ENCODE measurements at regions not wholly inside any gene's neighbourhood (a gene's known extent, or its start where the extent isn't known, plus 50 kb on each side); places are given as distances from the start of the nearest gene placed in this dataset.

GRCh38 chr15:38864122-38864521, 299.5 kb upstream of the RASGRP1 start:
- DNase-seq: no peak

GRCh38 chr15:38864827-38865581, 300.4 kb upstream of the RASGRP1 start:
- no peak for DNase-seq

- no peak for DNase-seq
These were observed 302.9 kb upstream of the RASGRP1 start for GRCh38 chr15:38867556-38867955.

GRCh38 chr15:38868326-38869114, 303.9 kb upstream of the RASGRP1 start:
- no peak for DNase-seq

- no peak for DNase-seq
These were observed 307.0 kb upstream of the RASGRP1 start for GRCh38 chr15:38871638-38872037.

GRCh38 chr15:38872732-38873131, 308.1 kb upstream of the RASGRP1 start:
- no peak for DNase-seq

GRCh38 chr15:38873158-38873557, 308.5 kb upstream of the RASGRP1 start:
- no peak for DNase-seq

GRCh38 chr15:38874464-38874863, 309.9 kb upstream of the RASGRP1 start:
- DNase-seq: no peak

- DNase-seq: no peak
These were observed 311.6 kb upstream of the RASGRP1 start for GRCh38 chr15:38876211-38876610.

GRCh38 chr15:38876621-38877020, 312.0 kb upstream of the RASGRP1 start:
- no peak for DNase-seq

- DNase-seq: no peak
These were observed 312.9 kb upstream of the RASGRP1 start for GRCh38 chr15:38877471-38877870.

- no peak for DNase-seq
These were observed 313.4 kb upstream of the RASGRP1 start for GRCh38 chr15:38878026-38878425.

- no peak for DNase-seq
These were observed 314.3 kb upstream of the RASGRP1 start for GRCh38 chr15:38878926-38879325.

GRCh38 chr15:38879909-38880471, 315.4 kb upstream of the RASGRP1 start:
- DNase-seq: no peak

GRCh38 chr15:38882221-38882620, 317.6 kb upstream of the RASGRP1 start:
- DNase-seq: no peak

- DNase-seq: no peak
These were observed 319.4 kb upstream of the RASGRP1 start for GRCh38 chr15:38883987-38884386.

GRCh38 chr15:38885001-38885400, 320.4 kb upstream of the RASGRP1 start:
- no peak for DNase-seq

- no peak for DNase-seq
These were observed 320.9 kb upstream of the RASGRP1 start for GRCh38 chr15:38885471-38885952.

- no peak for DNase-seq
These were observed 321.9 kb upstream of the RASGRP1 start for GRCh38 chr15:38886315-38887163.

- no peak for DNase-seq
These were observed 324.1 kb upstream of the RASGRP1 start for GRCh38 chr15:38888701-38889221.

- DNase-seq: no peak
These were observed 325.6 kb upstream of the RASGRP1 start for GRCh38 chr15:38890194-38890593.

GRCh38 chr15:38893925-38894242, 329.3 kb upstream of the RASGRP1 start:
- no peak for DNase-seq

Measured in NK-92 treated with Interleukin-12 subunit alpha and Interleukin-12 subunit beta, amount 100 ng/mL, for 24 hours (cell line).